PC-9 (cell line): ENCODE measurements at regions not wholly inside any gene's neighbourhood (a gene's known extent, or its start where the extent isn't known, plus 50 kb on each side); places are given as distances from the start of the nearest gene placed in this dataset.

Source experiments
- CTCF ChIP-seq: fragments of 200-600 bp; sonication (generic); conservative IDR thresholded peaks from 2 replicates; pipeline ENCODE4 v1.6.1; 2017; ENCODE audit warnings: mixed run types, antibody characterized with exemption, mild to moderate bottlenecking, moderate library complexity
- EZH2 ChIP-seq: fragments of 200-600 bp; sonication (generic); IDR thresholded peaks from 2 replicates; pipeline ENCODE4 v1.8.0; 2017; ENCODE audit warnings: antibody characterized with exemption, low read depth

- TF ChIP-seq CTCF (no peak), EZH2 (no peak)
Measured at GRCh38 chr6:156455847-156456246, 321.3 kb upstream of the ARID1B start.
